SK-N-SH (cell line): ENCODE measurements at regions not wholly inside any gene's neighbourhood (a gene's known extent, or its start where the extent isn't known, plus 50 kb on each side); places are given as distances from the start of the nearest gene placed in this dataset.

ENCODE experiments used
- CTCF ChIA-PET: fragments of 300-600, 350-600 bp; formaldehyde crosslinking; extraction: SDS; loops from one replicate; lab custom pipeline; 2021; lab: Yijun Ruan, JAX
- POLR2A ChIA-PET: fragments of 350-600 bp; sonication (Branson Sonifier 250); formaldehyde crosslinking; extraction: SDS; loops from one replicate; lab custom pipeline; 2020; ENCODE audit warnings: antibody characterized with exemption, inconsistent platforms; lab: Yijun Ruan, JAX
- DNase-seq: peaks from one replicate; pipeline ENCODE4 v3.0.0; 2012
- H2AFZ ChIP-seq: fragments of 200-600 bp; sonication (generic); 2 replicates; pipeline ENCODE4 v1.8.1; 2016; ENCODE audit warnings: antibody characterized with exemption, mild to moderate bottlenecking, low read depth
- H3F3A ChIP-seq: fragments of 200-600 bp; sonication (generic); replicated peaks from 2 replicates; pipeline ENCODE3; 2016; ENCODE audit warnings: antibody characterized with exemption, mild to moderate bottlenecking; ENCODE audit not compliant: insufficient read depth
- H3K27ac ChIP-seq, 2 experiments: fragments of 200-500 bp in 1 of 2; fragments of 200-600 bp in 1 of 2; sonication (Bioruptor generic) in 1 of 2; sonication (generic), shearing (Covaris generic) in 1 of 2; 2 replicates each; pipeline versions ENCODE4 v1.5.1 to v1.6.1; 2014 to 2016; ENCODE audit warnings: low read depth in 2 of 2, inconsistent platforms in 1 of 2, low read length in 1 of 2, mild to moderate bottlenecking in 1 of 2, mixed read lengths in 1 of 2
- H3K27me3 ChIP-seq: fragments of 200-600 bp; sonication (generic), shearing (Covaris generic); 2 replicates; pipeline ENCODE4 v1.6.1; 2016; ENCODE audit warnings: mixed run types; ENCODE audit not compliant: insufficient read depth
- H3K36me3 ChIP-seq, 2 experiments: fragments of 200-500 bp in 1 of 2; fragments of 200-600 bp in 1 of 2; sonication (Bioruptor generic) in 1 of 2; sonication (generic) in 1 of 2; replicated peaks in 1 of 2; 2 replicates each; pipeline versions ENCODE3 to v1.5.1; 2014 to 2016; ENCODE audit warnings: low read length in 1 of 2, mild to moderate bottlenecking in 1 of 2; ENCODE audit not compliant: insufficient read depth in 2 of 2, control insufficient read depth in 1 of 2
- H3K4me1 ChIP-seq, 2 experiments: fragments of 200-500 bp in 1 of 2; fragments of 200-600 bp in 1 of 2; sonication (Bioruptor generic) in 1 of 2; sonication (generic), shearing (Covaris generic) in 1 of 2; 2 replicates each; pipeline versions ENCODE4 v1.5.1 to v1.6.1; 2014 to 2016; ENCODE audit warnings: low read depth in 1 of 2, low read length in 1 of 2, mixed run types in 1 of 2; ENCODE audit not compliant: insufficient read depth in 2 of 2, control insufficient read depth in 1 of 2
- H3K4me2 ChIP-seq: fragments of 200-600 bp; sonication (generic), shearing (Covaris generic); 2 replicates; pipeline ENCODE4 v1.6.1; 2017; ENCODE audit warnings: mixed run types
- H3K4me3 ChIP-seq, 2 experiments: fragments of 200-500 bp in 1 of 2; fragments of 200-600 bp in 1 of 2; sonication (Bioruptor generic) in 1 of 2; sonication (generic), shearing (Covaris generic) in 1 of 2; 2 replicates each; pipeline versions ENCODE4 v1.5.1 to v1.8.1; 2014 to 2016; ENCODE audit warnings: low read depth in 2 of 2, inconsistent platforms in 1 of 2, low read length in 1 of 2, mild to moderate bottlenecking in 1 of 2, mixed read lengths in 1 of 2, moderate library complexity in 1 of 2
- H3K79me2 ChIP-seq: fragments of 200-600 bp; sonication (generic); 2 replicates; pipeline ENCODE4 v1.8.1; 2017; ENCODE audit warnings: mild to moderate bottlenecking; ENCODE audit not compliant: insufficient read depth
- H3K9ac ChIP-seq: fragments of 200-600 bp; sonication (generic); 2 replicates; pipeline ENCODE4 v1.6.1; 2017; ENCODE audit warnings: mixed run types
- H3K9me2 ChIP-seq: fragments of 200-600 bp; sonication (generic); 2 replicates; pipeline ENCODE4 v1.6.1; 2017; ENCODE audit warnings: mixed run types
- H3K9me3 ChIP-seq: fragments of 200-600 bp; sonication (generic); 2 replicates; pipeline ENCODE4 v1.6.1; 2017; ENCODE audit warnings: mixed run types, mild to moderate bottlenecking, moderate library complexity
- H4K20me1 ChIP-seq: fragments of 200-600 bp; sonication (generic); 2 replicates; pipeline ENCODE4 v1.6.1; 2017; ENCODE audit warnings: mild to moderate bottlenecking, mixed run types; ENCODE audit not compliant: insufficient read depth
- EP300 ChIP-seq, 2 experiments: IDR thresholded peaks; 2 replicates each; pipeline versions ENCODE4 v1.4.0 to v1.6.1; 2012; ENCODE audit warnings: borderline replicate concordance in 1 of 2, low read depth in 1 of 2, low read length in 1 of 2
- FOSL2 ChIP-seq: IDR thresholded peaks from 2 replicates; pipeline ENCODE4 v1.4.0; 2012; ENCODE audit warnings: low read depth, mild to moderate bottlenecking, moderate library complexity, borderline replicate concordance
- GATA2 ChIP-seq: sonication (generic); formaldehyde crosslinking; IDR thresholded peaks from 2 replicates; pipeline ENCODE4 v1.5.0; 2020; ENCODE audit warnings: mild to moderate bottlenecking, missing genetic modification reagents
- MEF2A ChIP-seq: IDR thresholded peaks from 2 replicates; pipeline ENCODE4 v1.4.0; 2012; ENCODE audit warnings: low read depth, borderline replicate concordance
- TAF1 ChIP-seq: IDR thresholded peaks from 2 replicates; pipeline ENCODE4 v1.6.1; 2012; ENCODE audit warnings: low read depth, mild to moderate bottlenecking, low read length, moderate library complexity, borderline replicate concordance
- TCF12 ChIP-seq: IDR thresholded peaks from 2 replicates; pipeline ENCODE4 v1.4.0; 2012
- TEAD4 ChIP-seq: IDR thresholded peaks from 2 replicates; pipeline ENCODE4 v1.4.0; 2012; ENCODE audit warnings: mild to moderate bottlenecking, borderline replicate concordance; ENCODE audit not compliant: insufficient read depth
- YY1 ChIP-seq: IDR thresholded peaks from 2 replicates; pipeline ENCODE4 v1.4.0; 2012; ENCODE audit warnings: low read depth, mild to moderate bottlenecking
- WGBS: methylation state at CpG from one replicate; pipeline ENCODE4 v1.1.6; 2017; ENCODE audit warnings: low lambda C conversion rate; 5-methylcytosine and 5-hydroxymethylcytosine counted together
- TF ChIP-seq, protein P1 (sequence below): IDR thresholded peaks from 2 replicates; pipeline ENCODE4 v1.4.0; 2012; ENCODE audit warnings: low read depth
- TF ChIP-seq, protein P2 (sequence below): IDR thresholded peaks from 2 replicates; pipeline ENCODE4 v1.4.0; 2012; ENCODE audit warnings: low read depth, borderline replicate concordance
- TF ChIP-seq, protein P3 (sequence below): IDR thresholded peaks from 2 replicates; pipeline ENCODE4 v1.4.0; 2012; ENCODE audit warnings: low read depth, borderline replicate concordance
- TF ChIP-seq, protein P4 (sequence below): IDR thresholded peaks from 2 replicates; pipeline ENCODE4 v1.6.1; 2012; ENCODE audit warnings: mild to moderate bottlenecking, low read depth, low read length, moderate library complexity

DNA sequence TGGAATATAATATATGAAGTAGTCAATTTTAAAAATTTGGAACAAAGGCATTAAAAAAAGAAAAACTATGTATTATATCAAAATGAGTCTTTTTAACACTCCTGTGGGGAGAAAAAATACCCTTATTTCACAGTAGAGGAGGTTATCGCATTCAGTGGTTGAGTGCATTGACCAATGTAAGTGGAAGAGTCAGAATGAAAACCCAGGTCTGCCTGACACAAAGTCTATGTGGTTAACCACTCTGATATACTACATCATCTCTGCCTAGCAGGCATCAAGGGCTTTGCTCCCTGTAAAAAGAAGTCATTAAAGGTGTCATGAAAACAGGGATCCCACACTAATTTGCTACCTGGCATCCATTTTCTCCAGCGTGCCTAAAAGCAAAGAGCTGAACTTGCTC is 417.2 kb upstream of the C9orf72 start:
- Histone ChIP-seq H3K9me2 (no peaks in the 10 kb centered on the region), H3K4me1 (no peaks in the 10 kb centered on the region), H3F3A (no peaks in the 10 kb centered on the region), H3K4me3 (no peak overlapping the region), H3K27me3 (no peaks in the 10 kb centered on the region), H3K9me3 (no peaks in the 10 kb centered on the region), H3K27ac (no peak overlapping the region), H3K79me2 (no peaks in the 10 kb centered on the region), H3K9ac (no peak overlapping the region), H2AFZ (no peak overlapping the region), H4K20me1 (no peaks in the 10 kb centered on the region), H3K4me2 (no peak overlapping the region), H3K36me3 (no peaks in the 10 kb centered on the region)
- ChIA-PET POLR2A (no interaction called here), CTCF (interaction anchor here (1.3 kb wide), 1 partner anchor 12 kb away, joined by 4 read pairs; no protein-coding TSS in a partner anchor)
- 67% methylated on average over 2 of the region's 2 CpGs for WGBS
- DNase-seq = no peak
- TF ChIP-seq, protein P1, sequence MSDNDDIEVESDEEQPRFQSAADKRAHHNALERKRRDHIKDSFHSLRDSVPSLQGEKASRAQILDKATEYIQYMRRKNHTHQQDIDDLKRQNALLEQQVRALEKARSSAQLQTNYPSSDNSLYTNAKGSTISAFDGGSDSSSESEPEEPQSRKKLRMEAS = no peak
- no peak for TF ChIP-seq TAF1
- TF ChIP-seq YY1 = no peak
- TF ChIP-seq TCF12 = no peak
- TF ChIP-seq, protein P2, sequence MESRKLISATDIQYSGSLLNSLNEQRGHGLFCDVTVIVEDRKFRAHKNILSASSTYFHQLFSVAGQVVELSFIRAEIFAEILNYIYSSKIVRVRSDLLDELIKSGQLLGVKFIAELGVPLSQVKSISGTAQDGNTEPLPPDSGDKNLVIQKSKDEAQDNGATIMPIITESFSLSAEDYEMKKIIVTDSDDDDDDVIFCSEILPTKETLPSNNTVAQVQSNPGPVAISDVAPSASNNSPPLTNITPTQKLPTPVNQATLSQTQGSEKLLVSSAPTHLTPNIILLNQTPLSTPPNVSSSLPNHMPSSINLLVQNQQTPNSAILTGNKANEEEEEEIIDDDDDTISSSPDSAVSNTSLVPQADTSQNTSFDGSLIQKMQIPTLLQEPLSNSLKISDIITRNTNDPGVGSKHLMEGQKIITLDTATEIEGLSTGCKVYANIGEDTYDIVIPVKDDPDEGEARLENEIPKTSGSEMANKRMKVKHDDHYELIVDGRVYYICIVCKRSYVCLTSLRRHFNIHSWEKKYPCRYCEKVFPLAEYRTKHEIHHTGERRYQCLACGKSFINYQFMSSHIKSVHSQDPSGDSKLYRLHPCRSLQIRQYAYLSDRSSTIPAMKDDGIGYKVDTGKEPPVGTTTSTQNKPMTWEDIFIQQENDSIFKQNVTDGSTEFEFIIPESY = no peak
- TF ChIP-seq, protein P3, sequence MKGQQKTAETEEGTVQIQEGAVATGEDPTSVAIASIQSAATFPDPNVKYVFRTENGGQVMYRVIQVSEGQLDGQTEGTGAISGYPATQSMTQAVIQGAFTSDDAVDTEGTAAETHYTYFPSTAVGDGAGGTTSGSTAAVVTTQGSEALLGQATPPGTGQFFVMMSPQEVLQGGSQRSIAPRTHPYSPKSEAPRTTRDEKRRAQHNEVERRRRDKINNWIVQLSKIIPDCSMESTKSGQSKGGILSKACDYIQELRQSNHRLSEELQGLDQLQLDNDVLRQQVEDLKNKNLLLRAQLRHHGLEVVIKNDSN = no peak
- TF ChIP-seq MEF2A = no peak
- TF ChIP-seq, protein P4, sequence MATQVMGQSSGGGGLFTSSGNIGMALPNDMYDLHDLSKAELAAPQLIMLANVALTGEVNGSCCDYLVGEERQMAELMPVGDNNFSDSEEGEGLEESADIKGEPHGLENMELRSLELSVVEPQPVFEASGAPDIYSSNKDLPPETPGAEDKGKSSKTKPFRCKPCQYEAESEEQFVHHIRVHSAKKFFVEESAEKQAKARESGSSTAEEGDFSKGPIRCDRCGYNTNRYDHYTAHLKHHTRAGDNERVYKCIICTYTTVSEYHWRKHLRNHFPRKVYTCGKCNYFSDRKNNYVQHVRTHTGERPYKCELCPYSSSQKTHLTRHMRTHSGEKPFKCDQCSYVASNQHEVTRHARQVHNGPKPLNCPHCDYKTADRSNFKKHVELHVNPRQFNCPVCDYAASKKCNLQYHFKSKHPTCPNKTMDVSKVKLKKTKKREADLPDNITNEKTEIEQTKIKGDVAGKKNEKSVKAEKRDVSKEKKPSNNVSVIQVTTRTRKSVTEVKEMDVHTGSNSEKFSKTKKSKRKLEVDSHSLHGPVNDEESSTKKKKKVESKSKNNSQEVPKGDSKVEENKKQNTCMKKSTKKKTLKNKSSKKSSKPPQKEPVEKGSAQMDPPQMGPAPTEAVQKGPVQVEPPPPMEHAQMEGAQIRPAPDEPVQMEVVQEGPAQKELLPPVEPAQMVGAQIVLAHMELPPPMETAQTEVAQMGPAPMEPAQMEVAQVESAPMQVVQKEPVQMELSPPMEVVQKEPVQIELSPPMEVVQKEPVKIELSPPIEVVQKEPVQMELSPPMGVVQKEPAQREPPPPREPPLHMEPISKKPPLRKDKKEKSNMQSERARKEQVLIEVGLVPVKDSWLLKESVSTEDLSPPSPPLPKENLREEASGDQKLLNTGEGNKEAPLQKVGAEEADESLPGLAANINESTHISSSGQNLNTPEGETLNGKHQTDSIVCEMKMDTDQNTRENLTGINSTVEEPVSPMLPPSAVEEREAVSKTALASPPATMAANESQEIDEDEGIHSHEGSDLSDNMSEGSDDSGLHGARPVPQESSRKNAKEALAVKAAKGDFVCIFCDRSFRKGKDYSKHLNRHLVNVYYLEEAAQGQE = no peak
- TF ChIP-seq EP300 (IDR thresholded peaks at IDR 0.05; ENCODE audit: borderline replicate concordance in 1 of 2, low read depth in 1 of 2, low read length in 1 of 2) = no peak
- no peak for TF ChIP-seq GATA2
- TF ChIP-seq FOSL2 = no peak
- no peak for TF ChIP-seq TEAD4
